GM23338 (cell line): ENCODE measurements at regions not wholly inside any gene's neighbourhood (a gene's known extent, or its start where the extent isn't known, plus 50 kb on each side); places are given as distances from the start of the nearest gene placed in this dataset.

Source experiments
- ATAC-seq: fragments of 200-7000 bp; cut with Tn5 transposase; 3 replicates; pipeline ENCODE4 v1.9.1; 2020
- DNase-seq: peaks from one replicate; pipeline ENCODE4 v3.0.0-alpha.2; 2015; ENCODE audit warnings: low spot score
- H2AFZ ChIP-seq: fragments of 200-600 bp; sonication (generic); 2 replicates; pipeline ENCODE4 v1.8.0; 2016; ENCODE audit warnings: antibody characterized with exemption, mild to moderate bottlenecking, moderate library complexity
- H3F3A ChIP-seq: fragments of 200-600 bp; sonication (generic); replicated peaks from 2 replicates; pipeline ENCODE4 v1.8.0; 2017; ENCODE audit warnings: antibody characterized with exemption, mixed run types, low read depth
- H3K27ac ChIP-seq: fragments of 200-600 bp; sonication (generic); 2 replicates; pipeline ENCODE4 v1.6.1; 2016; ENCODE audit warnings: low read depth
- H3K27me3 ChIP-seq: fragments of 200-600 bp; sonication (generic); 2 replicates; pipeline ENCODE4 v1.8.0; 2016; ENCODE audit warnings: mild to moderate bottlenecking, mixed run types, moderate library complexity; ENCODE audit not compliant: insufficient read depth
- H3K36me3 ChIP-seq: fragments of 200-600 bp; sonication (generic); 2 replicates; pipeline ENCODE4 v1.8.0; 2016; ENCODE audit warnings: mild to moderate bottlenecking; ENCODE audit not compliant: insufficient read depth
- H3K4me1 ChIP-seq: fragments of 200-600 bp; sonication (generic); 2 replicates; pipeline ENCODE4 v1.8.0; 2016; ENCODE audit warnings: mild to moderate bottlenecking, moderate library complexity; ENCODE audit not compliant: insufficient read depth
- H3K4me2 ChIP-seq: fragments of 200-600 bp; sonication (generic); 2 replicates; pipeline ENCODE4 v1.7.1; 2017; ENCODE audit warnings: mixed run types
- H3K4me3 ChIP-seq: fragments of 200-600 bp; sonication (generic); 2 replicates; pipeline ENCODE4 v1.6.1; 2016; ENCODE audit warnings: mixed run types
- H3K79me2 ChIP-seq: fragments of 200-600 bp; sonication (generic); replicated peaks from 2 replicates; pipeline ENCODE4 v1.8.0; 2017; ENCODE audit warnings: mild to moderate bottlenecking; ENCODE audit not compliant: insufficient read depth
- H3K9me2 ChIP-seq: fragments of 200-600 bp; sonication (generic); 2 replicates; pipeline ENCODE4 v1.8.0; 2017; ENCODE audit not compliant: insufficient read depth
- H4K20me1 ChIP-seq: fragments of 200-600 bp; sonication (generic); replicated peaks from 2 replicates; pipeline ENCODE4 v1.8.0; 2017; ENCODE audit warnings: mild to moderate bottlenecking; ENCODE audit not compliant: insufficient read depth
- H3K27ac Mint-ChIP-seq: 2 replicates; pipeline ENCODE4 v1.8.0; 2020; ENCODE audit warnings: inconsistent platforms, mild to moderate bottlenecking, moderate library complexity, mixed read lengths
- H3K27me3 Mint-ChIP-seq: 3 replicates; pipeline ENCODE4 v1.8.0; 2022; ENCODE audit warnings: low read depth, mild to moderate bottlenecking, moderate library complexity, mixed read lengths, inconsistent platforms; ENCODE audit not compliant: insufficient read depth, poor library complexity
- H3K36me3 Mint-ChIP-seq: 3 replicates; pipeline ENCODE4 v1.8.0; 2021; ENCODE audit warnings: low read depth, mild to moderate bottlenecking, inconsistent platforms, moderate library complexity, mixed read lengths
- H3K4me1 Mint-ChIP-seq: 3 replicates; pipeline ENCODE4 v1.8.0; 2020; ENCODE audit warnings: mild to moderate bottlenecking, inconsistent platforms, mixed read lengths
- H3K4me3 Mint-ChIP-seq: 3 replicates; pipeline ENCODE4 v1.8.0; 2021; ENCODE audit warnings: moderate library complexity, mild to moderate bottlenecking, inconsistent platforms, mixed read lengths
- H3K9me3 Mint-ChIP-seq: 3 replicates; pipeline ENCODE4 v1.8.0; 2020; ENCODE audit warnings: moderate library complexity, mild to moderate bottlenecking, inconsistent platforms, mixed read lengths
- CREB1 ChIP-seq: fragments of 250-450 bp; sonication (Bioruptor Pico); IDR thresholded peaks from 2 replicates; pipeline ENCODE4 v1.5.0; 2020; ENCODE audit warnings: low read depth, mild to moderate bottlenecking, moderate library complexity
- EZH2 ChIP-seq: fragments of 200-600 bp; sonication (generic); IDR thresholded peaks from one replicate; pipeline ENCODE4 v1.8.0; 2017; ENCODE audit warnings: antibody characterized with exemption, mild to moderate bottlenecking, low read depth; ENCODE audit not compliant: unreplicated experiment
- EZH2phosphoT487 ChIP-seq: fragments of 200-600 bp; sonication (generic); IDR thresholded peaks from one replicate; pipeline ENCODE4 v1.8.1; 2018; ENCODE audit warnings: antibody characterized with exemption; ENCODE audit not compliant: unreplicated experiment
- JUNB ChIP-seq: IDR thresholded peaks from one replicate; pipeline ENCODE4 v1.6.1; 2016; ENCODE audit warnings: antibody characterized with exemption; ENCODE audit not compliant: unreplicated experiment
- NANOG ChIP-seq: IDR thresholded peaks from 2 replicates; pipeline ENCODE4 v1.6.1; 2016; ENCODE audit warnings: antibody characterized with exemption, borderline replicate concordance
- POLR2AphosphoS5 ChIP-seq: IDR thresholded peaks from 2 replicates; pipeline ENCODE4 v1.6.1; 2016; ENCODE audit warnings: antibody characterized with exemption, low read depth
- STAT1 ChIP-seq: IDR thresholded peaks from one replicate; pipeline ENCODE4 v1.6.1; 2016; ENCODE audit warnings: antibody characterized with exemption; ENCODE audit not compliant: unreplicated experiment
- ZNF114 ChIP-seq: fragments of 250-450 bp; sonication (Bioruptor Pico); IDR thresholded peaks from 2 replicates; pipeline ENCODE4 v1.5.0; 2020; ENCODE audit warnings: mild to moderate bottlenecking, moderate library complexity
- ZNF331 ChIP-seq: fragments of 250-450 bp; sonication (Bioruptor Pico); IDR thresholded peaks from 2 replicates; pipeline ENCODE4 v1.5.0; 2020; ENCODE audit warnings: low read depth, mild to moderate bottlenecking, moderate library complexity
- TF ChIP-seq, protein P1 (sequence below): IDR thresholded peaks from one replicate; pipeline ENCODE4 v1.6.1; 2018; ENCODE audit warnings: antibody characterized with exemption; ENCODE audit not compliant: unreplicated experiment
- TF ChIP-seq, protein P2 (sequence below), 2 experiments: fragments of 200-600 bp in 1 of 2; sonication (generic) in 1 of 2; conservative IDR thresholded peaks; 2 replicates each; pipeline versions ENCODE4 v1.5.1 to v1.6.1; 2016 to 2017; ENCODE audit warnings: antibody characterized with exemption in 2 of 2, low read depth in 2 of 2, mild to moderate bottlenecking in 2 of 2, moderate library complexity in 1 of 2
- TF ChIP-seq, protein P3 (sequence below): fragments of 250-450 bp; sonication (Bioruptor Pico); IDR thresholded peaks from 2 replicates; pipeline ENCODE4 v1.5.0; 2020; ENCODE audit warnings: mild to moderate bottlenecking, moderate library complexity
- TF ChIP-seq, protein P4 (sequence below): IDR thresholded peaks from 2 replicates; pipeline ENCODE4 v1.6.1; 2016; ENCODE audit warnings: antibody characterized with exemption

DNA sequence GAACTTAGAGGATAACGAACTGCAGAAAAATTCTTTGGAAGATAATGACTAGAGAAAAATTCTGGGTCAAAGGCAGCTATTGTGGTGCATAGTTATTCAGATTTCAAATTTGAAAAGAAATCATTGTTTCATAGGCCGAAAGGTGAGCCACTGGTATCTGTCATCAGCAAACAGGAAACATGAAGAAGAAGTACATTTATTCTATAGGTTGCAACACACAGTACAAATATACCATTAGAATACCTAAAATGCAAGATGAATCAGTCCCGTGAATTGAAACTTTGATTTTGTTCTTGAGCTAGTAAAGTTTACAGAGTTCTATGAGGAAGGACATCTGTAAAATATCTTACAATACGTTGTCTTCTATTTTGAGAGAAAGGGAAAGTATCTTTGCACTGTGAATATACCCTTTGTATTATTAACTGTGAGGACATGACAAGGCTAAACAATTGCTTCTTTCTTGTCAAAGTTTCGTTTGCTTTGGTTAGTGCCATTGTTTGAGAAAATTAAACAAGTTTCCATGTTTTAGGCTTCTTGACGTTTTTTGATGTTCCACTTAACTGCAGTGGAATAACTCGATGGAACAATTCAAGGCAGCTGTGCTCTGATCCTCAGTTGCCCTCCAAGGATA, 84.7 kb downstream of the HDGFL1 start:
- Mint-ChIP-seq H3K4me1 (peaks cover 18% of the 10 kb centered on the region), H3K9me3 (no peaks in the 10 kb centered on the region)

More for the DNA sequence above, 84.7 kb downstream of the HDGFL1 start:
- no peaks in the 10 kb centered on the region for H3K36me3 Mint-ChIP-seq
- H2AFZ ChIP-seq: no peak overlapping the region
- peaks cover 9% of the 10 kb centered on the region; the same call in 1 of the 2 replicates for H3K9me2 ChIP-seq
- no peaks in the 10 kb centered on the region for H3K79me2 ChIP-seq
- H3K27ac ChIP-seq: no peak overlapping the region
- H3F3A ChIP-seq: no peaks in the 10 kb centered on the region
- no peak overlapping the region for H3K4me3 Mint-ChIP-seq
- no peaks in the 10 kb centered on the region for H3K27me3 Mint-ChIP-seq
- H4K20me1 ChIP-seq: no peaks in the 10 kb centered on the region
- H3K27me3 ChIP-seq: no peaks in the 10 kb centered on the region
- DNase-seq (no peak), ATAC-seq (no peak)
- H3K4me3 ChIP-seq: no peak overlapping the region
- 0 out of 2 replicates have a peak overlapping the region, but pooled peaks have one; percentile 31 for H3K4me2 ChIP-seq
- peaks cover 16% of the 10 kb centered on the region for H3K4me1 ChIP-seq
- TF ChIP-seq CREB1 (CRISPR knock-in tag) (no peak), JUNB (no peak), ZNF114 (CRISPR knock-in tag) (no peak), EZH2 (no peak), EZH2phosphoT487 (no peak), STAT1 (no peak), NANOG (no peak), POLR2AphosphoS5 (no peak), ZNF331 (CRISPR knock-in tag) (no peak)
- TF ChIP-seq, protein P1, sequence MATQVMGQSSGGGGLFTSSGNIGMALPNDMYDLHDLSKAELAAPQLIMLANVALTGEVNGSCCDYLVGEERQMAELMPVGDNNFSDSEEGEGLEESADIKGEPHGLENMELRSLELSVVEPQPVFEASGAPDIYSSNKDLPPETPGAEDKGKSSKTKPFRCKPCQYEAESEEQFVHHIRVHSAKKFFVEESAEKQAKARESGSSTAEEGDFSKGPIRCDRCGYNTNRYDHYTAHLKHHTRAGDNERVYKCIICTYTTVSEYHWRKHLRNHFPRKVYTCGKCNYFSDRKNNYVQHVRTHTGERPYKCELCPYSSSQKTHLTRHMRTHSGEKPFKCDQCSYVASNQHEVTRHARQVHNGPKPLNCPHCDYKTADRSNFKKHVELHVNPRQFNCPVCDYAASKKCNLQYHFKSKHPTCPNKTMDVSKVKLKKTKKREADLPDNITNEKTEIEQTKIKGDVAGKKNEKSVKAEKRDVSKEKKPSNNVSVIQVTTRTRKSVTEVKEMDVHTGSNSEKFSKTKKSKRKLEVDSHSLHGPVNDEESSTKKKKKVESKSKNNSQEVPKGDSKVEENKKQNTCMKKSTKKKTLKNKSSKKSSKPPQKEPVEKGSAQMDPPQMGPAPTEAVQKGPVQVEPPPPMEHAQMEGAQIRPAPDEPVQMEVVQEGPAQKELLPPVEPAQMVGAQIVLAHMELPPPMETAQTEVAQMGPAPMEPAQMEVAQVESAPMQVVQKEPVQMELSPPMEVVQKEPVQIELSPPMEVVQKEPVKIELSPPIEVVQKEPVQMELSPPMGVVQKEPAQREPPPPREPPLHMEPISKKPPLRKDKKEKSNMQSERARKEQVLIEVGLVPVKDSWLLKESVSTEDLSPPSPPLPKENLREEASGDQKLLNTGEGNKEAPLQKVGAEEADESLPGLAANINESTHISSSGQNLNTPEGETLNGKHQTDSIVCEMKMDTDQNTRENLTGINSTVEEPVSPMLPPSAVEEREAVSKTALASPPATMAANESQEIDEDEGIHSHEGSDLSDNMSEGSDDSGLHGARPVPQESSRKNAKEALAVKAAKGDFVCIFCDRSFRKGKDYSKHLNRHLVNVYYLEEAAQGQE: no peak
- TF ChIP-seq, protein P2, sequence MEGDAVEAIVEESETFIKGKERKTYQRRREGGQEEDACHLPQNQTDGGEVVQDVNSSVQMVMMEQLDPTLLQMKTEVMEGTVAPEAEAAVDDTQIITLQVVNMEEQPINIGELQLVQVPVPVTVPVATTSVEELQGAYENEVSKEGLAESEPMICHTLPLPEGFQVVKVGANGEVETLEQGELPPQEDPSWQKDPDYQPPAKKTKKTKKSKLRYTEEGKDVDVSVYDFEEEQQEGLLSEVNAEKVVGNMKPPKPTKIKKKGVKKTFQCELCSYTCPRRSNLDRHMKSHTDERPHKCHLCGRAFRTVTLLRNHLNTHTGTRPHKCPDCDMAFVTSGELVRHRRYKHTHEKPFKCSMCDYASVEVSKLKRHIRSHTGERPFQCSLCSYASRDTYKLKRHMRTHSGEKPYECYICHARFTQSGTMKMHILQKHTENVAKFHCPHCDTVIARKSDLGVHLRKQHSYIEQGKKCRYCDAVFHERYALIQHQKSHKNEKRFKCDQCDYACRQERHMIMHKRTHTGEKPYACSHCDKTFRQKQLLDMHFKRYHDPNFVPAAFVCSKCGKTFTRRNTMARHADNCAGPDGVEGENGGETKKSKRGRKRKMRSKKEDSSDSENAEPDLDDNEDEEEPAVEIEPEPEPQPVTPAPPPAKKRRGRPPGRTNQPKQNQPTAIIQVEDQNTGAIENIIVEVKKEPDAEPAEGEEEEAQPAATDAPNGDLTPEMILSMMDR (conservative IDR thresholded peaks at IDR 0.05; ENCODE audit: low read depth in 2 of 2): no peak
- TF ChIP-seq, protein P3, sequence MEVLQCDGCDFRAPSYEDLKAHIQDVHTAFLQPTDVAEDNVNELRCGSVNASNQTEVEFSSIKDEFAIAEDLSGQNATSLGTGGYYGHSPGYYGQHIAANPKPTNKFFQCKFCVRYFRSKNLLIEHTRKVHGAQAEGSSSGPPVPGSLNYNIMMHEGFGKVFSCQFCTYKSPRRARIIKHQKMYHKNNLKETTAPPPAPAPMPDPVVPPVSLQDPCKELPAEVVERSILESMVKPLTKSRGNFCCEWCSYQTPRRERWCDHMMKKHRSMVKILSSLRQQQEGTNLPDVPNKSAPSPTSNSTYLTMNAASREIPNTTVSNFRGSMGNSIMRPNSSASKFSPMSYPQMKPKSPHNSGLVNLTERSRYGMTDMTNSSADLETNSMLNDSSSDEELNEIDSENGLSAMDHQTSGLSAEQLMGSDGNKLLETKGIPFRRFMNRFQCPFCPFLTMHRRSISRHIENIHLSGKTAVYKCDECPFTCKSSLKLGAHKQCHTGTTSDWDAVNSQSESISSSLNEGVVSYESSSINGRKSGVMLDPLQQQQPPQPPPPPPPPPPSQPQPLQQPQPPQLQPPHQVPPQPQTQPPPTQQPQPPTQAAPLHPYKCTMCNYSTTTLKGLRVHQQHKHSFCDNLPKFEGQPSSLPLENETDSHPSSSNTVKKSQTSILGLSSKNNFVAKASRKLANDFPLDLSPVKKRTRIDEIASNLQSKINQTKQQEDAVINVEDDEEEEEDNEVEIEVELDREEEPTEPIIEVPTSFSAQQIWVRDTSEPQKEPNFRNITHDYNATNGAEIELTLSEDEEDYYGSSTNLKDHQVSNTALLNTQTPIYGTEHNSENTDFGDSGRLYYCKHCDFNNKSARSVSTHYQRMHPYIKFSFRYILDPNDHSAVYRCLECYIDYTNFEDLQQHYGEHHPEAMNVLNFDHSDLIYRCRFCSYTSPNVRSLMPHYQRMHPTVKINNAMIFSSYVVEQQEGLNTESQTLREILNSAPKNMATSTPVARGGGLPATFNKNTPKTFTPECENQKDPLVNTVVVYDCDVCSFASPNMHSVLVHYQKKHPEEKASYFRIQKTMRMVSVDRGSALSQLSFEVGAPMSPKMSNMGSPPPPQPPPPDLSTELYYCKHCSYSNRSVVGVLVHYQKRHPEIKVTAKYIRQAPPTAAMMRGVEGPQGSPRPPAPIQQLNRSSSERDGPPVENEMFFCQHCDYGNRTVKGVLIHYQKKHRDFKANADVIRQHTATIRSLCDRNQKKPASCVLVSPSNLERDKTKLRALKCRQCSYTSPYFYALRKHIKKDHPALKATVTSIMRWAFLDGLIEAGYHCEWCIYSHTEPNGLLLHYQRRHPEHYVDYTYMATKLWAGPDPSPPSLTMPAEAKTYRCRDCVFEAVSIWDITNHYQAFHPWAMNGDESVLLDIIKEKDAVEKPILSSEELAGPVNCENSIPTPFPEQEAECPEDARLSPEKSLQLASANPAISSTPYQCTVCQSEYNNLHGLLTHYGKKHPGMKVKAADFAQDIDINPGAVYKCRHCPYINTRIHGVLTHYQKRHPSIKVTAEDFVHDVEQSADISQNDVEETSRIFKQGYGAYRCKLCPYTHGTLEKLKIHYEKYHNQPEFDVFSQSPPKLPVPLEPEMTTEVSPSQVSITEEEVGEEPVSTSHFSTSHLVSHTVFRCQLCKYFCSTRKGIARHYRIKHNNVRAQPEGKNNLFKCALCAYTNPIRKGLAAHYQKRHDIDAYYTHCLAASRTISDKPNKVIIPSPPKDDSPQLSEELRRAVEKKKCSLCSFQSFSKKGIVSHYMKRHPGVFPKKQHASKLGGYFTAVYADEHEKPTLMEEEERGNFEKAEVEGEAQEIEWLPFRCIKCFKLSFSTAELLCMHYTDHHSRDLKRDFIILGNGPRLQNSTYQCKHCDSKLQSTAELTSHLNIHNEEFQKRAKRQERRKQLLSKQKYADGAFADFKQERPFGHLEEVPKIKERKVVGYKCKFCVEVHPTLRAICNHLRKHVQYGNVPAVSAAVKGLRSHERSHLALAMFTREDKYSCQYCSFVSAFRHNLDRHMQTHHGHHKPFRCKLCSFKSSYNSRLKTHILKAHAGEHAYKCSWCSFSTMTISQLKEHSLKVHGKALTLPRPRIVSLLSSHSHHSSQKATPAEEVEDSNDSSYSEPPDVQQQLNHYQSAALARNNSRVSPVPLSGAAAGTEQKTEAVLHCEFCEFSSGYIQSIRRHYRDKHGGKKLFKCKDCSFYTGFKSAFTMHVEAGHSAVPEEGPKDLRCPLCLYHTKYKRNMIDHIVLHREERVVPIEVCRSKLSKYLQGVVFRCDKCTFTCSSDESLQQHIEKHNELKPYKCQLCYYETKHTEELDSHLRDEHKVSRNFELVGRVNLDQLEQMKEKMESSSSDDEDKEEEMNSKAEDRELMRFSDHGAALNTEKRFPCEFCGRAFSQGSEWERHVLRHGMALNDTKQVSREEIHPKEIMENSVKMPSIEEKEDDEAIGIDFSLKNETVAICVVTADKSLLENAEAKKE (CRISPR knock-in tag): no peak
- TF ChIP-seq, protein P4, sequence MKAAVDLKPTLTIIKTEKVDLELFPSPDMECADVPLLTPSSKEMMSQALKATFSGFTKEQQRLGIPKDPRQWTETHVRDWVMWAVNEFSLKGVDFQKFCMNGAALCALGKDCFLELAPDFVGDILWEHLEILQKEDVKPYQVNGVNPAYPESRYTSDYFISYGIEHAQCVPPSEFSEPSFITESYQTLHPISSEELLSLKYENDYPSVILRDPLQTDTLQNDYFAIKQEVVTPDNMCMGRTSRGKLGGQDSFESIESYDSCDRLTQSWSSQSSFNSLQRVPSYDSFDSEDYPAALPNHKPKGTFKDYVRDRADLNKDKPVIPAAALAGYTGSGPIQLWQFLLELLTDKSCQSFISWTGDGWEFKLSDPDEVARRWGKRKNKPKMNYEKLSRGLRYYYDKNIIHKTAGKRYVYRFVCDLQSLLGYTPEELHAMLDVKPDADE: no peak
- H3K27ac Mint-ChIP-seq: 0 out of 2 replicates have a peak overlapping the region, but pooled peaks have one; percentile 16
- no peaks in the 10 kb centered on the region for H3K36me3 ChIP-seq
